K562 (cell line): ENCODE measurements at regions not wholly inside any gene's neighbourhood (a gene's known extent, or its start where the extent isn't known, plus 50 kb on each side); places are given as distances from the start of the nearest gene placed in this dataset.

Source experiments
- ATAC-seq: fragments of 200-7000 bp; cut with Tn5 transposase; 3 replicates; pipeline ENCODE4 v1.9.1; 2020; ENCODE audit warnings: moderate library complexity
- BruUV-seq: library from RNA; stranded (reverse); fragments of 400-500 nt; replicated peaks from 2 replicates; lab custom pipeline; 2021; lab: Mats Ljungman, UMichigan
- CTCF ChIA-PET: fragments of 300-600 bp; formaldehyde crosslinking; extraction: SDS; loops from one replicate; lab custom pipeline; 2021; ENCODE audit warnings: low intra/inter-chr PET ratio; lab: Yijun Ruan, JAX
- POLR2A ChIA-PET: fragments of 300-600, 350-650 bp; sonication (Branson Sonifier 250); formaldehyde crosslinking; extraction: SDS; loops from one replicate; lab custom pipeline; 2021; ENCODE audit warnings: antibody characterized with exemption, inconsistent platforms; lab: Yijun Ruan, JAX
- DNase-seq, 4 experiments: peaks; one replicate each; pipeline versions ENCODE4 v3.0.0 to v3.0.0-alpha.2; 2011 to 2018; ENCODE audit warnings: low spot score in 3 of 4, mixed read lengths in 3 of 4; ENCODE audit errors: extremely low read depth in 1 of 4
- FAIRE-seq: peaks from 2 replicates; lab custom pipeline; 2011; peaks lifted over from hg19 to GRCh38; lab: Jason Lieb, UNC
- H2AFZ ChIP-seq: 2 replicates; pipeline ENCODE4 v1.6.0; 2011; ENCODE audit warnings: low read depth, low read length, control low read depth, inconsistent platforms
- H3K27ac ChIP-seq: fragments of 200-600 bp; 3 replicates; pipeline ENCODE4 v1.8.0; 2011; ENCODE audit warnings: low read depth, mild to moderate bottlenecking, control low read depth, inconsistent platforms, low read length, moderate library complexity, mixed read lengths; ENCODE audit errors: extremely low read depth
- H3K27me3 ChIP-seq, 2 experiments: fragments of 300-600 bp in 1 of 2; 2 replicates in 1 of 2; 3 replicates in 1 of 2; pipeline versions ENCODE4 v1.6.0 to v1.8.0; 2011; ENCODE audit warnings: inconsistent platforms in 2 of 2, low read length in 2 of 2, mild to moderate bottlenecking in 1 of 2, mixed read lengths in 1 of 2, moderate library complexity in 1 of 2; ENCODE audit not compliant: control insufficient read depth in 2 of 2, insufficient read depth in 2 of 2
- H3K36me3 ChIP-seq: fragments of 300-600 bp; 3 replicates; pipeline ENCODE4 v1.8.0; 2011; ENCODE audit warnings: mild to moderate bottlenecking, low read length, inconsistent platforms; ENCODE audit not compliant: control insufficient read depth, insufficient read depth
- H3K4me1 ChIP-seq, 2 experiments: fragments of 200-600 bp in 1 of 2; replicated peaks in 1 of 2; 2 replicates in 1 of 2; 3 replicates in 1 of 2; pipeline versions ENCODE4 v1.5.1 to v1.8.0; 2011; ENCODE audit warnings: inconsistent platforms in 2 of 2, low read length in 2 of 2, mild to moderate bottlenecking in 1 of 2, mixed read lengths in 1 of 2, moderate library complexity in 1 of 2; ENCODE audit not compliant: control insufficient read depth in 2 of 2, insufficient read depth in 2 of 2
- H3K4me2 ChIP-seq: 2 replicates; pipeline ENCODE4 v1.6.1; 2011; ENCODE audit warnings: low read length, control low read depth, inconsistent platforms, mixed read lengths; ENCODE audit not compliant: insufficient read depth
- H3K4me3 ChIP-seq: fragments of 200-600 bp; sonication (generic), shearing (Covaris generic); 2 replicates; pipeline ENCODE4 v1.5.1; 2016; ENCODE audit warnings: control low read depth, inconsistent platforms
- H3K79me2 ChIP-seq: fragments of 200-600 bp; 3 replicates; pipeline ENCODE4 v1.8.0; 2011; ENCODE audit warnings: low read length, inconsistent platforms; ENCODE audit not compliant: control insufficient read depth, insufficient read depth
- H3K9ac ChIP-seq, 2 experiments: 2 replicates each; pipeline versions ENCODE4 v1.6.0 to v1.6.1; 2011; ENCODE audit warnings: low read depth in 2 of 2, low read length in 2 of 2, control low read depth in 1 of 2, inconsistent platforms in 1 of 2, mild to moderate bottlenecking in 1 of 2, mixed read lengths in 1 of 2; ENCODE audit not compliant: insufficient read depth in 1 of 2
- H3K9me1 ChIP-seq: one replicate; pipeline ENCODE4 v1.6.0; 2011; ENCODE audit warnings: inconsistent platforms, mild to moderate bottlenecking, low read length, moderate library complexity; ENCODE audit not compliant: control insufficient read depth, insufficient read depth
- H3K9me3 ChIP-seq: replicated peaks from 2 replicates; pipeline ENCODE4 v1.5.1; 2011; ENCODE audit warnings: low read depth, low read length, inconsistent platforms; ENCODE audit not compliant: control insufficient read depth, insufficient read depth
- H4K20me1 ChIP-seq: replicated peaks from 2 replicates; pipeline ENCODE4 v1.6.1; 2011; ENCODE audit warnings: low read length, inconsistent platforms, mixed read lengths; ENCODE audit not compliant: control insufficient read depth, insufficient read depth
- CEBPG ChIP-seq, 3 experiments: fragments of 200-800 bp in 1 of 3; sonication (Bioruptor generic) in 1 of 3; sonication (generic) in 1 of 3; formaldehyde crosslinking in 1 of 3; IDR thresholded peaks in 2 of 3; conservative IDR thresholded peaks in 1 of 3; 2 replicates each; pipeline versions ENCODE4 v1.6.1 to v1.8.0; 2016 to 2022; ENCODE audit warnings: missing compliant biosample characterization in 2 of 3, missing genetic modification characterization in 2 of 3, mild to moderate bottlenecking in 1 of 3, missing genetic modification reagents in 1 of 3
- DIDO1 ChIP-seq: fragments of 450-650 bp; IDR thresholded peaks from 2 replicates; pipeline ENCODE4 v1.6.1; 2016; ENCODE audit warnings: low read depth, missing biosample characterization, missing genetic modification characterization
- EP300 ChIP-seq: IDR thresholded peaks from 2 replicates; pipeline ENCODE4 v1.6.1; 2012; ENCODE audit warnings: low read length, improper control_type of control experiment
- HNRNPUL1 ChIP-seq: fragments of 200-400 bp; formaldehyde crosslinking; IDR thresholded peaks from 2 replicates; pipeline ENCODE4 v1.6.1; 2017; ENCODE audit warnings: low read length
- KDM4B ChIP-seq, 2 experiments: fragments of 450-650 bp in 1 of 2; sonication (generic) in 1 of 2; IDR thresholded peaks; 2 replicates each; pipeline ENCODE4 v1.6.1; 2016 to 2017; ENCODE audit warnings: borderline replicate concordance in 2 of 2, antibody characterized with exemption in 1 of 2, low read depth in 1 of 2, mild to moderate bottlenecking in 1 of 2
- KLF13 ChIP-seq: fragments of 450-650 bp; IDR thresholded peaks from 2 replicates; pipeline ENCODE4 v1.6.1; 2016; ENCODE audit warnings: missing genetic modification characterization, low read depth, mild to moderate bottlenecking, missing compliant biosample characterization, moderate library complexity, borderline replicate concordance
- MCM7 ChIP-seq, 2 experiments: fragments of 450-650 bp; IDR thresholded peaks; 2 replicates each; pipeline ENCODE4 v1.6.1; 2016 to 2018
- RUNX1 ChIP-seq: sonication (generic); IDR thresholded peaks from 2 replicates; pipeline ENCODE4 v1.6.1; 2016; ENCODE audit warnings: antibody characterized with exemption, low read depth
- SIN3A ChIP-seq, 2 experiments: fragments of 150-350 bp in 1 of 2; IDR thresholded peaks; 2 replicates each; pipeline ENCODE4 v1.6.1; 2011 to 2016; ENCODE audit warnings: borderline replicate concordance in 2 of 2, low read depth in 2 of 2, low read length in 2 of 2, mild to moderate bottlenecking in 2 of 2, moderate library complexity in 2 of 2; ENCODE audit not compliant: control insufficient read depth in 1 of 2
- TOE1 ChIP-seq, 2 experiments: fragments of 450-650 bp in 1 of 2; sonication (generic) in 1 of 2; formaldehyde crosslinking in 1 of 2; IDR thresholded peaks; 2 replicates each; pipeline versions ENCODE4 v1.7.1 to v1.8.0; 2016 to 2022; ENCODE audit warnings: borderline replicate concordance in 2 of 2, mild to moderate bottlenecking in 2 of 2, antibody characterized with exemption in 1 of 2, inconsistent platforms in 1 of 2, low read depth in 1 of 2, missing genetic modification reagents in 1 of 2, moderate library complexity in 1 of 2
- ZNF197 ChIP-seq: fragments of 200-800 bp; sonication (Bioruptor generic); IDR thresholded peaks from 2 replicates; pipeline ENCODE4 v1.6.1; 2016; ENCODE audit warnings: low read depth, missing genetic modification characterization, missing compliant biosample characterization
- ZNF707 ChIP-seq: fragments of 250-450 bp; sonication (Bioruptor Pico); conservative IDR thresholded peaks from 2 replicates; pipeline ENCODE4 v1.8.0; 2022; ENCODE audit warnings: inconsistent platforms, mild to moderate bottlenecking, moderate library complexity
- WGBS: fragments of 100-300 bp; shearing (Covaris generic); methylation state at CpG from one replicate; pipeline ENCODE4 v1.1.6; 2016; ENCODE audit warnings: low coverage, mixed read lengths; ENCODE audit not compliant: insufficient coverage; ENCODE audit errors: missing lambda C conversion rate; 5-methylcytosine and 5-hydroxymethylcytosine counted together
- in situ Hi-C: fragments of 300-500 bp; cut with MboI; formaldehyde crosslinking; loops from 4 replicates; pipeline ENCODE4 v1.15.0; 2018; ENCODE audit warnings: inconsistent platforms, mixed read lengths
- intact Hi-C: fragments of 100-400 bp; cut with micrococcal nuclease; formaldehyde crosslinking; loops from 2 replicates; pipeline ENCODE4 v1.14.2; 2022
- TF ChIP-seq, protein P1 (sequence below): sonication (generic); formaldehyde crosslinking; IDR thresholded peaks from 2 replicates; pipeline ENCODE4 v1.8.0; 2022; ENCODE audit warnings: mild to moderate bottlenecking, missing genetic modification reagents
- TF ChIP-seq, protein P2 (sequence below): sonication (generic); formaldehyde crosslinking; IDR thresholded peaks from 2 replicates; pipeline ENCODE4 v1.8.0; 2022; ENCODE audit warnings: missing genetic modification reagents, mild to moderate bottlenecking, borderline replicate concordance

- no peak for TF ChIP-seq ZNF707 (CRISPR knock-in tag)
- no peak for TF ChIP-seq EP300
- TF ChIP-seq CEBPG (CRISPR knock-in tag; IDR thresholded peaks at IDR 0.05), result no peak
- no peak for TF ChIP-seq CEBPG (tag; conservative IDR thresholded peaks at IDR 0.05 in 1 of 2, IDR thresholded peaks at IDR 0.05 in 1 of 2)
- no peak for TF ChIP-seq KDM4B (IDR thresholded peaks at IDR 0.05; ENCODE audit: borderline replicate concordance in 2 of 2, low read depth in 1 of 2)
Observed at GRCh38 chr3:189099505-189100290, 72.1 kb upstream of the TPRG1 start (continued).

- no peak for ATAC-seq
- FAIRE-seq, result no peak
- H2AFZ ChIP-seq, result no peak overlapping the region
- intact Hi-C loops (no loop called here), in situ Hi-C loops (no loop called here)
- no peak overlapping the region for H3K4me3 ChIP-seq
- H3K4me1 ChIP-seq, result no peaks in the 10 kb centered on the region
- ChIA-PET POLR2A (no interaction called here), CTCF (no interaction called here)
- TF ChIP-seq SIN3A (IDR thresholded peaks at IDR 0.05; ENCODE audit: borderline replicate concordance in 2 of 2, control insufficient read depth in 1 of 2, low read depth in 2 of 2, low read length in 2 of 2), result no peak
- no peak for TF ChIP-seq RUNX1
- no peak for TF ChIP-seq ZNF197 (CRISPR knock-in tag)
- no peak for TF ChIP-seq KLF13 (tag)
- TF ChIP-seq, protein P1, sequence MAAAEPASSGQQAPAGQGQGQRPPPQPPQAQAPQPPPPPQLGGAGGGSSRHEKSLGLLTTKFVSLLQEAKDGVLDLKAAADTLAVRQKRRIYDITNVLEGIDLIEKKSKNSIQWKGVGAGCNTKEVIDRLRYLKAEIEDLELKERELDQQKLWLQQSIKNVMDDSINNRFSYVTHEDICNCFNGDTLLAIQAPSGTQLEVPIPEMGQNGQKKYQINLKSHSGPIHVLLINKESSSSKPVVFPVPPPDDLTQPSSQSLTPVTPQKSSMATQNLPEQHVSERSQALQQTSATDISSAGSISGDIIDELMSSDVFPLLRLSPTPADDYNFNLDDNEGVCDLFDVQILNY, result no peak
- TF ChIP-seq, protein P2, sequence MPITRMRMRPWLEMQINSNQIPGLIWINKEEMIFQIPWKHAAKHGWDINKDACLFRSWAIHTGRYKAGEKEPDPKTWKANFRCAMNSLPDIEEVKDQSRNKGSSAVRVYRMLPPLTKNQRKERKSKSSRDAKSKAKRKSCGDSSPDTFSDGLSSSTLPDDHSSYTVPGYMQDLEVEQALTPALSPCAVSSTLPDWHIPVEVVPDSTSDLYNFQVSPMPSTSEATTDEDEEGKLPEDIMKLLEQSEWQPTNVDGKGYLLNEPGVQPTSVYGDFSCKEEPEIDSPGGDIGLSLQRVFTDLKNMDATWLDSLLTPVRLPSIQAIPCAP (CRISPR knock-in tag), result no peak
- no peak for TF ChIP-seq HNRNPUL1
- no peak for TF ChIP-seq MCM7 (IDR thresholded peaks at IDR 0.05)
- TF ChIP-seq TOE1 (IDR thresholded peaks at IDR 0.05; ENCODE audit: borderline replicate concordance), result no peak
- no peak for TF ChIP-seq TOE1 (CRISPR knock-in tag; IDR thresholded peaks at IDR 0.05; ENCODE audit: borderline replicate concordance, low read depth)
- TF ChIP-seq DIDO1, result no peak
- no peaks in the 10 kb centered on the region for H3K36me3 ChIP-seq
- DNase-seq, result no peak
- no peaks in the 10 kb centered on the region for H3K9me3 ChIP-seq
- H3K9ac ChIP-seq, result no peak overlapping the region
- 0% methylated on average over 2 of the region's 2 CpGs for WGBS
- no peak overlapping the region for H3K27ac ChIP-seq
- no peaks in the 10 kb centered on the region for H3K9me1 ChIP-seq
- H3K79me2 ChIP-seq, result no peaks in the 10 kb centered on the region
- H3K27me3 ChIP-seq, result no peaks in the 10 kb centered on the region
- H3K4me2 ChIP-seq, result no peak overlapping the region
- no TSS peak for BruUV-seq
- no peaks in the 10 kb centered on the region for H4K20me1 ChIP-seq
Observed at GRCh38 chr3:189100866-189101265, 70.9 kb upstream of the TPRG1 start.
